Fibroblast of lung (primary cell): ENCODE measurements at regions not wholly inside any gene's neighbourhood (a gene's known extent, or its start where the extent isn't known, plus 50 kb on each side); places are given as distances from the start of the nearest gene placed in this dataset.

Experiments used
- CTCF ChIP-seq, 2 donors: IDR thresholded peaks in 1 of 2; conservative IDR thresholded peaks in 1 of 2; 1 replicate in 1 of 2; 2 replicates in 1 of 2; pipeline ENCODE4 v1.5.1; 2011 to 2012; ENCODE audit warnings: low read length in 2 of 2, control low read depth in 1 of 2, inconsistent platforms in 1 of 2, low read depth in 1 of 2, mild to moderate bottlenecking in 1 of 2
- EZH2 ChIP-seq: IDR thresholded peaks from 2 replicates; pipeline ENCODE4 v1.5.1; 2012; ENCODE audit warnings: low read length, control low read depth, mild to moderate bottlenecking; ENCODE audit errors: missing control alignments

DNA sequence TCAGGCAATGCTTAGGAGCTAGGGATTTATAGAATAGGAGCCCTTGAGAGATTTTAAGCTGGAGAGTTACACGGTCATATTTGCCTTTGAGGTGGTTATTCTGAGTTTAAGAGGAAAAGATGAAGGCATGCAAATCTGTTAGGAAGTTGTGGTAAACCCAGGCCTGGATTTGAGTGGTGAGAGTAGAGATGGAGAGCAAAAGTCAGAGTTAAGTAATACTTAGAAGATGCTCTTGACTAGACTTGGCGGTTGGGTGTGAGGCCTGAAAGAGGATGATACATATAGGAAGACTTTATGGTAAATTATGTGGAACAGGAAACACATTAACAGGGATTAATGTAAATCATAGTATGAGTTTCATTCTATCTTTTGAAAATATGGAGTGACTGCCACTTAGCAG is 136.0 kb upstream of the ARX start:
- no peak for TF ChIP-seq CTCF (conservative IDR thresholded peaks at IDR 0.05 in 1 of 2, IDR thresholded peaks at IDR 0.05 in 1 of 2; ENCODE audit: low read depth in 1 of 2, low read length in 2 of 2)
- no peak for TF ChIP-seq EZH2
